Amygdala (tissue), 56 donors: ENCODE measurements at regions not wholly inside any gene's neighbourhood (a gene's known extent, or its start where the extent isn't known, plus 50 kb on each side); places are given as distances from the start of the nearest gene placed in this dataset.

Experiments
- DNase-seq, 56 donors: peaks; one replicate each; lab custom pipeline; 2025; lab: John Stamatoyannopoulos, UW

- DNase-seq = no peak
Measured at GRCh38 chr7:136189506-136189998, 212.4 kb upstream of the MTPN start.

DNA sequence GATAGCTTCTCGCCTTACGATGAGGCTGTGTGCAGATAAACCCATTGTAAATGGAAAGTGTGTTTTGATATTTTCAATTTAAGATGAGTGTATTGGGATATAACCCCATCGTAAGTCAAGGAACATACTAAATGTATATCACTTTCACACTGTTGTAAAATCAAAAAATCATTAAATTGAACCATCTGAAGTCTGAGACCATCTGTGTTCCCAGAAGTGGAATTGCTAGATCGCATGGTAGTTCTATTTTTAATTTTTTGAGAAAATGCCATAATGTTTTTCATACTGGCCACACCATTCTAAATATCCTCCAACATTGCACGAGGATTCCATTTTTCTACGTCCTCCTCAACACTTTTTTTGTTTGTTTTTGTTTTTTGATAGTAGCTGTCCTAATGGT lies 209.1 kb upstream of the MTPN start:
- DNase-seq = no peak

- no peak for DNase-seq
Measured at GRCh38 chr7:136184719-136185118, 207.6 kb upstream of the MTPN start.

GRCh38 chr7:136183981-136184380 lies 206.8 kb upstream of the MTPN start:
- DNase-seq = peak in 1 of 56 donors; percentile 2

GRCh38 chr7:136180984-136181383 lies 203.8 kb upstream of the MTPN start:
- DNase-seq = no peak

- no peak for DNase-seq
Measured at GRCh38 chr7:136179851-136180721, 202.9 kb upstream of the MTPN start.

DNA sequence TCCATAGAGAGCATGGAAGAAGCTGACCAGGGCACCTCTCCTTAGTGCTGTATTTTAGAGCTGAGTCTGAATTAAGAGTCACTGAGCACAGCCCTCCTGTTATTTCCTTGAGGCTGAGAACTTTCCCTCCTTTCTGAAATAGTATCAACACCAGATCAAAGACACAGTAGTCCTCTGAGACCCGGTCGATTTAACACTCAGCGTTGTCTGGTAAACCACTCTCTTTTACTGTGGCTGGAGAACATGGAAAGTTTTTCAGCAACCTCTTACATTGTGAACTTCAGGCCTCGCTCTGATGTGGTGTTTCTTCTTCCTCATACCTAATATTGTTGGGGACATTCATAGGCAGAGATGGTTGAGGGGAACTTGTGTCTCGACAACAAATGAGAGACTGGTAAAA lies 202.0 kb upstream of the MTPN start:
- no peak for DNase-seq

DNA sequence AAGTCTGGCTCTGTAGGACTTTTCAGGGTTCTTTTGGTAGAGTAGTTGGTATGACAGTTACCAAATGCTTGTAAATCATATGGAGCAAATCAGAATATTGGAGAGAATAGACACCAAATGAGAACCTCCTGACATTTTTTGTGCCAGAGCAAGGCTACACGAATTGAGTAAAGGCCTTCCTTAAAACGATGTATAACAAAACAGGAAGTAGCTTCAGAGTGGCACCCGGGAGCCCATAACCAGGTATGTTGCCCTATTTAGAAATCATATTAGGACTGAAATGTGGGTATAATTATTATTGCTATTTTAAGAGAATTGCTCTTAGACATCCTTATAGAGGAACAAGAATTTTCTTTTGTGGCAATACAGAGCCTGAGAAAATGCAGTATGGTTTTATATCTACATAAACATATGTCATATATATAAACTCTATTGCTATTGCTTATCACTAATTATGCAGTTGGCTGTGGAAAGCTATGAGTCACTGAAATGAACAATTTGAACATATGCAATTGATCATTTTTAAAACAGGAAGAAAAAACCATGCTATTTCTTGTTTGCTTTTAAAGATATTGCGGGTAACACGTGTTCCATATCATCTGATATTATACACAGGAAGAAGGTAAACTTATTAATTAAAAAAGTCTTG lies 197.4 kb upstream of the MTPN start:
- DNase-seq = no peak

DNA sequence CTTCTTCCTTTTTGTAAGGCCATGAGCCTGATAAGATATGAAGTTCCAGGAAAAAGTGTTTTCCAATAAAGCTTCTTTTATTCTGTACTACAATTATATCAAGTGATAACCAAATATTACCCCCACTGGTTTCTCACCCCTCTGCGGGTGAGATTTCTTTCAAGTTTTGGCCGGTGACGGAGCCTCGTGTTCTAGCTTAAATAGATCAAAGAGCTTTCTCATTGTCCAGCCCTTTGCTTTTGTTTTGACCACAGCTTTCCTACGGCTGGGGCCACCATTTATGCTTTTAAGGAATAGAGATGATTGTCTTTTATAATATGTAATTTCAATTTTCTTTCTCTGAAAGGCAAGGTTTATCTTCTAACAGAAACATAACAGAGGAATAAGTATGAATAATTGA lies 196.7 kb upstream of the MTPN start:
- DNase-seq = no peak

DNA sequence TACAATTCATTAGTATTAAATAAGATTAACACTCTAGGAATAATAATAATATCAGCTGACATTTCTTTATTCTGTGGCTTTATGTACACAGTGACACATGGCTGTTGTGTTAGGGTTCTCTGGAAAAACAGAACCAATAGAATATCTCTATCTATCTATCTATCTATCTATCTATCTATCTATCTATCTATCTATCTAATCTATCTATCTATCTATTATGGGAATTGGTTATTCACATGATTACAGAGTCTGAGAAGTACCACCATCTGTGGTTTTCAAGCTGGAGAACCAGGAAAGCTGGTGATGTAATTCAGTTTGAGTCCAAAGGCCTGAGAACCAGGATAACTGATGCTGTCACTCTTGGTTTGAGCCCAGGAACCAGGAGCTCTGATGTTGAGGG lies 194.1 kb upstream of the MTPN start:
- DNase-seq = no peak

DNA sequence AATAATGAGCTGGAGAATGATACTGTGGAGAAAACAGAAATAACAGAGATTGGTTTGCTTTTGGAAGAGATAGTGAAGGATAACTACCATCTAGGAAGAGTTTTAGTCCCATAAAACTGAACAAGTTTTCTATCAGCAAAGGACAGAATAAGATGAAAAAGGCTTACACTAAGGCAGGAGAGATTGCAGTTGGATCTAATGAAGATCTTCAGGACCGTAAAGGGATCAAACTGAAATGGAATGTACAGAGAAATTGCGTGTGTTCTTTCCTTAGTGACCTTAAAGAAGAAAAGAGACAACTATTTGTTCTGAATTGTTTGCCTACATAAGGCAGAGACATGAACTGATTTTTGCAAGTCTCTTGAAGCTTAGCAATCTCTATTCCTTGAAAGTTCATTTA lies 191.7 kb upstream of the MTPN start:
- DNase-seq = no peak

DNA sequence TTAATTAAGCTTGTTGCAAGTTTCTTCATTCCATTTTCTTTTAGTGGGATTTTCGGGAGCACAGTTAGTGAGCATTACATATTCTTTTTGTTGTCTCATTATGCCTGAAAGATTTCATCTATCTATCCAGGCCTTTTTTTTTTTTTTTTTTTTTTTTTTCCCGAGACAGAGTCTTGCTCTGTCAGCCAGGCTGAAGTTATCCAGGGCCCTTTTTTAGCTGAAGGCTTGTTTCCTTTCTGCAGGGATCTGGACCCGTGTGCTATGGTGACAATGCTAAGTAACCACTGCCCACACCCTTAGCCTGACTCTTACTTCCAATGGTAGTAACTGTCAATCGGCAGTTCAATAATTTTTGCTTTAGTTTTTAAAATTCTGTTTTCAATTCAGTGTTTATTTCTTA lies 190.8 kb upstream of the MTPN start:
- no peak for DNase-seq

GRCh38 chr7:136166521-136166920 lies 189.4 kb upstream of the MTPN start:
- DNase-seq = no peak

GRCh38 chr7:136163340-136163801 lies 186.2 kb upstream of the MTPN start:
- no peak for DNase-seq

DNA sequence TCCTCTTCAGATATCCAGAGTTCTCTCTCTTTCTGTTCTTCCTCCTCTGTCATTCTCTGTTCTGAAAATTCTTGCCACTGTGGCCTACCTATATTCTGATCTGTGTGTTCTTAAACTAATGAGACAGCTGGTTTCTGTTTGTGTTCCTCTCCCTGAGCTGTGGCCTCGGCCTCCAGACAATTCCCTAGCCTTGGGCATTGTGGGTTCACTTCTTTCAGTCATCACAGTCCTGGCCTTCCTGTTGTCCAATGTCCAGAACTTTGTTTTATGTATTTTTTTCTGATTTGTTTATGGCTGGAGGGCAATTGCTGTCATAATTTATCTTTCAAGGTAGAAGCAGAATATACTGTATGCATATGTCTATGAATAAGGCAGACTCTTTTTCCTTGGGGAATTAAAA lies 173.2 kb upstream of the MTPN start:
- no peak for DNase-seq

GRCh38 chr7:136148920-136149319 lies 171.8 kb upstream of the MTPN start:
- DNase-seq = no peak

GRCh38 chr7:136146925-136147324 lies 169.8 kb upstream of the MTPN start:
- DNase-seq = no peak

DNA sequence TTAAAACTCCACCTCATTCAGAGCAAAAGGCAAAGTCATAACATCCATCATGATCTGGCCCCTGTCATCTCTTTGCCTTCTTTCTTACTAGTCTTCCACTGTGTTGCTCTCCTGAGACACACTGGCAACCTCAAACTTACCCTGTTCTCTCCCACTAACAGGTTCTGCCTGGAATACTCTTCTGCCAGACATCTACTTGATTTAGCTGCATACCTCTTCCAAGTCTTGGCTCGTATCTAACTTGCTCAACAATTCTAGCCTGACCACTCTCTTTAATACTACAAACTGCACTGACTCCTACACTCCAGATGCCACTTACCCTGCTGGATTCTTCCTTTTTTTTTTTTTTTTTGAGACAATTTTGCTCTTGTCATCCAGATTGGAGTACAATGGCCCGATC lies 167.0 kb upstream of the MTPN start:
- no peak for DNase-seq

GRCh38 chr7:136143271-136143670 lies 166.1 kb upstream of the MTPN start:
- no peak for DNase-seq

DNA sequence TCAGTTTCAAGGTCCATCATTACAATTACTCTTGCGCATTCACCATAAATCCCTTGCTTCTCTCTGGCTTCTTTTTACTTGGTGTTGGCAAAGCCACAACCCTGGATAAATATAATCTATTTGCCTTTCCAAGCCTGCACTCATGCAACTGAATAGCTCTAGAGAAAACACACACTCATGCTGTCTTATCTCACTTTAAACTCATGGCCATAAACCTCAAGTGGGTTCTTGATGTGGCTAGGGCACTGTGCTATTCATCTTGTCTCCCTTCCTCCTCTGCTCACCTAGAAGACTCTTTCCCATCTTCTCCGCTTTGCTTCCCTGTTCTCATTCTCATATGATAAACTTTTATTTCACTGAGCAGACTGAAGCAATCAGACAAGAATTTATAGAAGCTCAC lies 165.4 kb upstream of the MTPN start:
- no peak for DNase-seq

DNA sequence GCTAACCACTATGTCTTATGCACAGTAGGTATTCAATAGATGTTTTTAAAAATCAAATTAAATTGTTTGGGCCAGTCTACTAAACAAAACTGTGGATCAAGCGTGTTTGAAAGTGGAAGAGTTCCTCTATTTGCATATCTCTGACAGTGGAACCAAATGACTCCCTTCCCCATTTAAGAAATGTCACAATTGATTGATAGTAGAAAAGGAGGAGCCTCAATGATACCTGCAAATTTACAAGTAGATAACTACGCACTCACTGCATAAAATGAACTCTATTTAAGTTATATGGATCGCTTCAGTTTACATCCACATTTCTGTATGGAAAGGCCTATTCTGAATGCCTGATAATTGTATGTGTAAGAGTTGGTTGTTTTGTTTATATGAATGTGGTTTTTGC lies 163.3 kb upstream of the MTPN start:
- DNase-seq = no peak

DNA sequence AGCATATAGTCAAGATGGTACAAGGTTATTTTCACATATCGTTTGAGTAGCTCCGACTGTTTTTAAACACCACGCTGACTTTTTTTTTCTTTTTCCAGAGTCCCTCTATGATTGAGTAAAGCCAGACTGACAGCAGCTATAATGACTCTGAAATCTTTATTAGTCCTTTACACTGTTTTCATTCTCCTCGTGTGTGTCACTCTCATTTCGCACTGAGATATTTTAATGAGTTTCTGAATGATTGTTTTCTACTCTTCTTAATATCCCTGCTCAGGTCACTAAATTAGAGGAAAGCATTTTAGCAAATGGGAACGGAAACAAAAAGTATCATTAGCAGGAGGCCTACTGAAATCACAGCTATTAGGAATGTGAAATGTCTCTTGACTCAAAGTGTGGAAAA lies 162.3 kb upstream of the MTPN start:
- DNase-seq = no peak
